DOHH2 (cell line): ENCODE measurements at regions not wholly inside any gene's neighbourhood (a gene's known extent, or its start where the extent isn't known, plus 50 kb on each side); places are given as distances from the start of the nearest gene placed in this dataset.

Experiments
- H3F3A ChIP-seq: fragments of 200-600 bp; sonication (generic), shearing (Covaris generic); 2 replicates; pipeline ENCODE4 v1.6.0; 2016; ENCODE audit warnings: antibody characterized with exemption, mild to moderate bottlenecking; ENCODE audit not compliant: control insufficient read depth, insufficient read depth
- H3K27ac ChIP-seq: fragments of 200-600 bp; sonication (generic); 2 replicates; pipeline ENCODE4 v1.5.1; 2014; ENCODE audit warnings: low read depth, mild to moderate bottlenecking, low read length, moderate library complexity
- H3K27me3 ChIP-seq: fragments of 200-600 bp; sonication (generic); 2 replicates; pipeline ENCODE4 v1.6.1; 2014; ENCODE audit warnings: mild to moderate bottlenecking, low read length, mixed read lengths; ENCODE audit not compliant: control insufficient read depth
- H3K36me3 ChIP-seq: fragments of 200-600 bp; sonication (generic); 2 replicates; pipeline ENCODE4 v1.6.1; 2014; ENCODE audit warnings: mild to moderate bottlenecking, low read length, moderate library complexity, mixed read lengths; ENCODE audit not compliant: control insufficient read depth
- H3K4me1 ChIP-seq: fragments of 200-600 bp; sonication (generic); 2 replicates; pipeline ENCODE4 v1.6.1; 2014; ENCODE audit warnings: mild to moderate bottlenecking, low read length, mixed read lengths; ENCODE audit not compliant: control insufficient read depth
- H3K4me2 ChIP-seq: fragments of 200-600 bp; sonication (generic); 2 replicates; pipeline ENCODE4 v1.6.0; 2014; ENCODE audit warnings: mild to moderate bottlenecking, low read length, moderate library complexity
- H3K4me3 ChIP-seq: fragments of 200-600 bp; sonication (generic); 2 replicates; pipeline ENCODE4 v1.5.1; 2014; ENCODE audit warnings: mild to moderate bottlenecking, low read length, mixed read lengths
- H3K79me2 ChIP-seq: fragments of 200-600 bp; sonication (generic); 2 replicates; pipeline ENCODE4 v1.6.1; 2014; ENCODE audit warnings: mild to moderate bottlenecking, low read length, mixed read lengths; ENCODE audit not compliant: control insufficient read depth
- H3K9me2 ChIP-seq: fragments of 200-600 bp; sonication (generic); replicated peaks from 2 replicates; pipeline ENCODE4 v1.6.1; 2014; ENCODE audit warnings: mild to moderate bottlenecking, low read length, mixed read lengths; ENCODE audit not compliant: control insufficient read depth
- H3K9me3 ChIP-seq: fragments of 200-600 bp; sonication (generic); 2 replicates; pipeline ENCODE4 v1.6.1; 2014; ENCODE audit warnings: antibody characterized with exemption, low read length, mixed read lengths; ENCODE audit not compliant: control insufficient read depth, insufficient read depth
- H4K20me1 ChIP-seq: fragments of 200-600 bp; sonication (generic); 2 replicates; pipeline ENCODE4 v1.6.0; 2014; ENCODE audit warnings: low read depth, mild to moderate bottlenecking, antibody characterized with exemption, low read length, moderate library complexity; ENCODE audit not compliant: control insufficient read depth, insufficient read depth
- EZH2phosphoT487 ChIP-seq: fragments of 200-600 bp; sonication (generic); IDR thresholded peaks from 2 replicates; pipeline ENCODE4 v1.6.1; 2017; ENCODE audit warnings: borderline replicate concordance, mild to moderate bottlenecking, antibody characterized with exemption, low read length, moderate library complexity, mixed read lengths
- TF ChIP-seq, protein P1 (sequence below): fragments of 200-600 bp; sonication (generic); IDR thresholded peaks from one replicate; pipeline ENCODE4 v1.5.1; 2014; ENCODE audit warnings: antibody characterized with exemption, mild to moderate bottlenecking, low read depth, low read length; ENCODE audit not compliant: poor library complexity, severe bottlenecking

DNA sequence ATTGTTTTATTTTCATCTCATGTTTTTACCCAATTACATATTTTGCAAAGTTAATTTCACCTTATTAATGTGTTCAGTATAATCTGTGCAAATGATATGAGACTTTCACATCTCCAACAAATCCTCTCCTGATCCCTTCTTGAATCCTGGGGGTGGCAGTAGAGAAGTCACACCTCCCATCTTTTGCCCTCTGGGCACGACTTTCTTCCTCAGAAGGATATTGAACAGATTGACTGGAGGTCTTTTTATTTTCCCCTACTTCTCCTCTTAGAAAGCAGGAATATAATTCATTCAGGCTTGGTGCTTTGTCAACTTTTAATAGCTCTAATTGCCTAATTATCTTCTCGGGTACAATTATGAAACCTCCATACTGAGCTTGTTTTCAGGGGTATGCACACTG, 1037.1 kb upstream of the NUDT12 start:
- no peaks in the 10 kb centered on the region for H3K9me3 ChIP-seq
- H3K4me1 ChIP-seq = no peaks in the 10 kb centered on the region
- no peak overlapping the region for H3K27ac ChIP-seq
- H3K4me2 ChIP-seq = no peak overlapping the region
- no peaks in the 10 kb centered on the region for H3K27me3 ChIP-seq
- H4K20me1 ChIP-seq = no peaks in the 10 kb centered on the region
- no peak for TF ChIP-seq EZH2phosphoT487
- TF ChIP-seq, protein P1, sequence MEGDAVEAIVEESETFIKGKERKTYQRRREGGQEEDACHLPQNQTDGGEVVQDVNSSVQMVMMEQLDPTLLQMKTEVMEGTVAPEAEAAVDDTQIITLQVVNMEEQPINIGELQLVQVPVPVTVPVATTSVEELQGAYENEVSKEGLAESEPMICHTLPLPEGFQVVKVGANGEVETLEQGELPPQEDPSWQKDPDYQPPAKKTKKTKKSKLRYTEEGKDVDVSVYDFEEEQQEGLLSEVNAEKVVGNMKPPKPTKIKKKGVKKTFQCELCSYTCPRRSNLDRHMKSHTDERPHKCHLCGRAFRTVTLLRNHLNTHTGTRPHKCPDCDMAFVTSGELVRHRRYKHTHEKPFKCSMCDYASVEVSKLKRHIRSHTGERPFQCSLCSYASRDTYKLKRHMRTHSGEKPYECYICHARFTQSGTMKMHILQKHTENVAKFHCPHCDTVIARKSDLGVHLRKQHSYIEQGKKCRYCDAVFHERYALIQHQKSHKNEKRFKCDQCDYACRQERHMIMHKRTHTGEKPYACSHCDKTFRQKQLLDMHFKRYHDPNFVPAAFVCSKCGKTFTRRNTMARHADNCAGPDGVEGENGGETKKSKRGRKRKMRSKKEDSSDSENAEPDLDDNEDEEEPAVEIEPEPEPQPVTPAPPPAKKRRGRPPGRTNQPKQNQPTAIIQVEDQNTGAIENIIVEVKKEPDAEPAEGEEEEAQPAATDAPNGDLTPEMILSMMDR = no peak
- H3F3A ChIP-seq = no peaks in the 10 kb centered on the region
- no peaks in the 10 kb centered on the region for H3K36me3 ChIP-seq
- no peaks in the 10 kb centered on the region for H3K9me2 ChIP-seq
- no peak overlapping the region for H3K4me3 ChIP-seq
- no peaks in the 10 kb centered on the region for H3K79me2 ChIP-seq

DNA sequence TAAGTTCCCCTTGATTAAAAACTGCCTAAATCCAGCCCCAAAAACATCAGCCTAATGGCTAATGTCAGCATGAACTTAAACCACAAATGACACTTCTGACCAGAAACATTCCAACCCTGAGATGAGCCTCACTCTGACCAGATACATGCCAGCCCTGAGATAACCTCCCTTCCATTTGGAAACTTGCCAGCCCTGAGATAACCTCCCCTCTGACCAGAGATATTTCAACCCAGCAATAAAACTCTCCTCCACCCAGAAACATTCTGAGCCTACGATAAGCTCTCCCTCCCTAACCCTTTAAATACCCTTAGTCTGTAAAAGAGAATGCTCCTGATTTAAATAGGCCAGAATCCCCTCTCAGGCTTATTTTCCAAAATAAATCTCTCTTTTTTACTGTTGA, 1035.7 kb upstream of the NUDT12 start:
- Histone ChIP-seq H3K36me3 (no peaks in the 10 kb centered on the region), H3K9me3 (no peaks in the 10 kb centered on the region), H3F3A (no peaks in the 10 kb centered on the region), H3K4me2 (no peak overlapping the region), H3K79me2 (no peaks in the 10 kb centered on the region), H3K4me1 (no peaks in the 10 kb centered on the region), H3K27me3 (no peaks in the 10 kb centered on the region), H3K27ac (no peak overlapping the region), H3K4me3 (no peak overlapping the region), H3K9me2 (no peaks in the 10 kb centered on the region), H4K20me1 (no peaks in the 10 kb centered on the region)
- no peak for TF ChIP-seq EZH2phosphoT487
- TF ChIP-seq, protein P1 = no peak

DNA sequence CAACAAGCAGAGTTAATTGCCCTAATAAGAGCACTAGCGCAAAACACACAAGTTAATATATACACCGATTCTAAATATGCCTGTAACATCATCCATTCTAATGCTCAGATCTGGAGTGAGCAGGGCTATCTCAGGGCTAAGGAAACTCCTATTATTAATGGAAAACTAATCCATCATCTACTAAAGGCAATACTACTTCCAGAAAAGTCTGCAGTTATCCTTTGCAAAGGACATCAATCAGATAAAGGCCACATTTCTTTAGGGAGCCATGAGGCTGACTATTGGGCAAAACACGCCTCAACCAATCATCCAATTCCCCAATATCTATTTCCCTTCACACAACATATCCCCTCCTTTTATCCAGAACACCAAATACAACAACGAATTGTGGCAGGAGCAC, 1032.3 kb upstream of the NUDT12 start:
- no peaks in the 10 kb centered on the region for H3F3A ChIP-seq
- no peak overlapping the region for H3K4me3 ChIP-seq
- no peaks in the 10 kb centered on the region for H3K4me1 ChIP-seq
- H3K27me3 ChIP-seq = no peaks in the 10 kb centered on the region
- H3K79me2 ChIP-seq = no peaks in the 10 kb centered on the region
- TF ChIP-seq, protein P1 = no peak
- TF ChIP-seq EZH2phosphoT487 = no peak
- H4K20me1 ChIP-seq = no peaks in the 10 kb centered on the region
- no peaks in the 10 kb centered on the region for H3K9me3 ChIP-seq
- H3K9me2 ChIP-seq = no peaks in the 10 kb centered on the region
- H3K4me2 ChIP-seq = no peak overlapping the region
- H3K27ac ChIP-seq = no peak overlapping the region
- H3K36me3 ChIP-seq = no peaks in the 10 kb centered on the region

DNA sequence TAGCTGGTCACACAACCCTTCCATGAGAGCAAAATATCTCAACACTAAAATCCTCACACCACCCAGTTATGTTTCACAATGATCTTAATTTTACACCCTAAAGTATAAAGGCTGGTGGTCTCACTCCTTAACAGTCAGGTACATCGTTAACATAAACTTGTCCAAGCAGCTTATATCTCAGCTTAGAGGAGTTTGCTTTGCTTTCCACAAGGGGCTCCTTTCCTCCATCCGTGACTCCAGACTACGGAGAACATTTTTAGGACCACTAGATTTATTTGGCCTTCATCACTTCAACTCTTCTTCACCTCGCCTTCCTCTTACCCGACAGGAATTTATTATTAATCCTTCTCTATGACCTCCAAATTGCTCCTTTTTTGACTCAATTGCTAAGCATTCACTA, 1014.1 kb upstream of the NUDT12 start:
- no peak overlapping the region for H3K27ac ChIP-seq
- no peak overlapping the region for H3K4me2 ChIP-seq
- H3K9me3 ChIP-seq = no peaks in the 10 kb centered on the region
- H3K9me2 ChIP-seq = no peaks in the 10 kb centered on the region
- no peaks in the 10 kb centered on the region for H3F3A ChIP-seq
- H3K36me3 ChIP-seq = no peaks in the 10 kb centered on the region
- TF ChIP-seq, protein P1 = no peak
- TF ChIP-seq EZH2phosphoT487 = no peak
- H4K20me1 ChIP-seq = no peaks in the 10 kb centered on the region
- no peaks in the 10 kb centered on the region for H3K79me2 ChIP-seq
- H3K4me1 ChIP-seq = no peaks in the 10 kb centered on the region
- no peak overlapping the region for H3K4me3 ChIP-seq
- no peaks in the 10 kb centered on the region for H3K27me3 ChIP-seq
